ENCODE measurements at regions not wholly inside any gene's neighbourhood (a gene's known extent, or its start where the extent isn't known, plus 50 kb on each side); places are given as distances from the start of the nearest gene placed in this dataset.

GRCh38 chr19:30692879-30693503 is 320.8 kb downstream of the ZNF536 start:
- H4K5ac ChIP-seq (ENCODE audit: insufficient read length, low read depth, low read length) = no peak overlapping the region
- no peak overlapping the region for H2BK15ac ChIP-seq (ENCODE audit: low read depth, low read length)
- no peaks in the 10 kb centered on the region for H3K27me3 ChIP-seq (ENCODE audit: insufficient read depth, low read length)
- no peak overlapping the region for H2BK5ac ChIP-seq (ENCODE audit: insufficient read length, low read length)
- H3K9me3 ChIP-seq (ENCODE audit: control insufficient read depth, low read depth, low read length) = no peaks in the 10 kb centered on the region
- peaks cover 0 to 4% of the 10 kb centered on the region in 2 experiments; a peak in 1 of 5 replicates for H3K9me3 Mint-ChIP-seq
- TF ChIP-seq CTCF (conservative IDR thresholded peaks at IDR 0.05) = no peak
- no peak overlapping the region for H3K23ac ChIP-seq (ENCODE audit: insufficient read length, low read depth, low read length)
- H3K27ac Mint-ChIP-seq = no peak overlapping the region
- H2BK20ac ChIP-seq (ENCODE audit: low read depth, low read length, poor library complexity, severe bottlenecking) = no peak overlapping the region
- H3K56ac ChIP-seq (ENCODE audit: insufficient read length, low read depth, low read length) = no peak overlapping the region
- H3K4me3 Mint-ChIP-seq = no peak overlapping the region
- peak overlapping the region; percentile 27 for H3K18ac ChIP-seq (ENCODE audit: insufficient read length, low read depth, low read length)
- no peak for DNase-seq
- no peak overlapping the region for H3K14ac ChIP-seq (ENCODE audit: insufficient read depth, low read length)
- H3K4me1 ChIP-seq (ENCODE audit: insufficient read depth, low read length) = peaks cover 3% of the 10 kb centered on the region; the same call in 1 of the 2 replicates
- no peak overlapping the region for H3K27ac ChIP-seq (ENCODE audit: insufficient read length, low read depth, low read length)
- H3K23me2 ChIP-seq (ENCODE audit: insufficient read length, low read depth, low read length, poor library complexity, severe bottlenecking) = no peaks in the 10 kb centered on the region
- H4K20me1 ChIP-seq (ENCODE audit: control insufficient read depth, insufficient read depth, insufficient read length) = no peaks in the 10 kb centered on the region
- no peaks in the 10 kb centered on the region for H3K36me3 Mint-ChIP-seq (ENCODE audit: insufficient read depth in 1 of 3, low read depth in 3 of 3)
- H2BK12ac ChIP-seq (ENCODE audit: insufficient read length, low read depth, low read length) = no peak overlapping the region
- no peak overlapping the region for H2AFZ ChIP-seq (ENCODE audit: low read length)
- WGBS (ENCODE audit: extremely low coverage, insufficient read length, low lambda C conversion rate) = no CpG with 5 or more reads among the region's 12 CpGs
- no peak overlapping the region for H4K8ac ChIP-seq (replicated peaks; ENCODE audit: insufficient read length, low read depth, low read length)
- no peaks in the 10 kb centered on the region for H3K79me2 ChIP-seq (ENCODE audit: insufficient read depth, low read length)
- H3K4me1 Mint-ChIP-seq = peaks cover 48 to 53% of the 10 kb centered on the region in 2 experiments
- H3K79me1 ChIP-seq (ENCODE audit: insufficient read depth, low read depth, low read length, poor library complexity, severe bottlenecking) = no peaks in the 10 kb centered on the region
- no peak overlapping the region for H2BK120ac ChIP-seq (ENCODE audit: low read depth, low read length, poor library complexity, severe bottlenecking)
- H3K4ac ChIP-seq (ENCODE audit: low read depth, low read length) = no peak overlapping the region
- H3K9ac ChIP-seq (ENCODE audit: extremely low read depth, insufficient read length, low read length) = no peak overlapping the region
- H3K4me2 ChIP-seq (ENCODE audit: insufficient read depth, insufficient read length, low read length) = no peak overlapping the region
- H3K27me3 Mint-ChIP-seq (ENCODE audit: low read depth) = no peaks in the 10 kb centered on the region; the same call in 1 of the 2 replicates
- H4K91ac ChIP-seq (ENCODE audit: insufficient read length, low read depth, low read length) = no peak overlapping the region
- H2AK5ac ChIP-seq (ENCODE audit: insufficient read length, low read length) = no peak overlapping the region
- no peak overlapping the region for H3T11ph ChIP-seq (ENCODE audit: low read length)

Measured in H9 (cell line).